ENCODE measurements at regions not wholly inside any gene's neighbourhood (a gene's known extent, or its start where the extent isn't known, plus 50 kb on each side); places are given as distances from the start of the nearest gene placed in this dataset.

GRCh38 chr12:111135293-111135832 is 215.0 kb upstream of the MYL2 start:
- Histone ChIP-seq H3K36me3 (no peaks in the 10 kb centered on the region), H3K27me3 (no peaks in the 10 kb centered on the region), H3K9me3 (no peaks in the 10 kb centered on the region), H3K27ac (no peak overlapping the region), H3K4me1 (ENCODE audit: insufficient read depth) (no peaks in the 10 kb centered on the region), H3K4me3 (no peak overlapping the region)
- DNase-seq: no peak
- intact Hi-C loops (cut with DNase I): no loop called here
- TF ChIP-seq EP300 (IDR thresholded peaks at IDR 0.05): no peak
- no peak for TF ChIP-seq POLR2A (IDR thresholded peaks at IDR 0.05)
- no peak for TF ChIP-seq CTCF (IDR thresholded peaks at IDR 0.05)
- WGBS, 3 donors: 96 to 97% (median 96%) methylated on average over 5 of the region's 5 CpGs

- intact Hi-C loops (cut with DNase I): no loop called here
- TF ChIP-seq POLR2A (IDR thresholded peaks at IDR 0.05) (no peak), EP300 (IDR thresholded peaks at IDR 0.05) (no peak), CTCF (IDR thresholded peaks at IDR 0.05) (no peak)
These were observed 210.0 kb upstream of the MYL2 start for GRCh38 chr12:111130336-111130735.

GRCh38 chr12:111129149-111129767 is 208.9 kb upstream of the MYL2 start:
- DNase-seq: no peak
- intact Hi-C loops (cut with DNase I): no loop called here
- WGBS, 3 donors: 78 to 86% (median 82%) methylated on average over 3 of the region's 3 CpGs
- H3K27ac ChIP-seq: no peak overlapping the region
- H3K27me3 ChIP-seq: no peaks in the 10 kb centered on the region
- no peaks in the 10 kb centered on the region for H3K36me3 ChIP-seq
- TF ChIP-seq CTCF (IDR thresholded peaks at IDR 0.05) (no peak), POLR2A (IDR thresholded peaks at IDR 0.05) (no peak), EP300 (IDR thresholded peaks at IDR 0.05) (no peak)
- no peak overlapping the region for H3K4me3 ChIP-seq
- H3K9me3 ChIP-seq: no peaks in the 10 kb centered on the region
- H3K4me1 ChIP-seq (ENCODE audit: insufficient read depth): no peaks in the 10 kb centered on the region

More at GRCh38 chr12:111130336-111130735, 210.0 kb upstream of the MYL2 start:
- no peaks in the 10 kb centered on the region for H3K9me3 ChIP-seq
- no peak for DNase-seq
- no peaks in the 10 kb centered on the region for H3K36me3 ChIP-seq
- no peaks in the 10 kb centered on the region for H3K27me3 ChIP-seq
- H3K27ac ChIP-seq: no peak overlapping the region
- no peaks in the 10 kb centered on the region for H3K4me1 ChIP-seq (ENCODE audit: insufficient read depth)
- H3K4me3 ChIP-seq: no peak overlapping the region

- intact Hi-C loops (cut with DNase I): no loop called here
- TF ChIP-seq POLR2A (IDR thresholded peaks at IDR 0.05): no peak
- TF ChIP-seq EP300 (IDR thresholded peaks at IDR 0.05): no peak
- TF ChIP-seq CTCF (IDR thresholded peaks at IDR 0.05): no peak
- Histone ChIP-seq H3K36me3 (no peaks in the 10 kb centered on the region), H3K27me3 (no peaks in the 10 kb centered on the region), H3K4me3 (no peak overlapping the region), H3K9me3 (no peaks in the 10 kb centered on the region), H3K4me1 (ENCODE audit: insufficient read depth) (no peaks in the 10 kb centered on the region), H3K27ac (no peak overlapping the region)
- no peak for DNase-seq
- WGBS, 3 donors: 31 to 41% (median 40%) methylated on average over 2 of the region's 2 CpGs
These were observed 206.0 kb upstream of the MYL2 start for GRCh38 chr12:111126331-111126730.

Data from ovary (tissue), 7 donors.